LNCAP (cell line): ENCODE measurements at regions not wholly inside any gene's neighbourhood (a gene's known extent, or its start where the extent isn't known, plus 50 kb on each side); places are given as distances from the start of the nearest gene placed in this dataset.

Source experiments
- CTCF ChIP-seq: fragments of 450-650 bp; IDR thresholded peaks from 2 replicates; pipeline ENCODE4 v1.5.1; 2017; ENCODE audit warnings: mild to moderate bottlenecking

GRCh38 chr16:52956044-52956443, 96.7 kb downstream of the CHD9NB start:
- no peak for TF ChIP-seq CTCF

GRCh38 chr16:52953215-52953614, 99.5 kb downstream of the CHD9NB start:
- no peak for TF ChIP-seq CTCF

- TF ChIP-seq CTCF, result no peak
Observed at GRCh38 chr16:52948946-52949345, 103.8 kb downstream of the CHD9NB start.

GRCh38 chr16:52932321-52932720, 120.4 kb downstream of the CHD9NB start:
- TF ChIP-seq CTCF, result no peak

- TF ChIP-seq CTCF, result no peak
Observed at GRCh38 chr16:52929478-52930400, 123.0 kb downstream of the CHD9NB start.

GRCh38 chr16:52928955-52929354, 123.7 kb downstream of the CHD9NB start:
- no peak for TF ChIP-seq CTCF

- no peak for TF ChIP-seq CTCF
Observed at GRCh38 chr16:52925143-52925542, 127.6 kb downstream of the CHD9NB start.
